CD14-positive monocyte (primary cell): ENCODE measurements at regions not wholly inside any gene's neighbourhood (a gene's known extent, or its start where the extent isn't known, plus 50 kb on each side); places are given as distances from the start of the nearest gene placed in this dataset.

Experiments used
- DNase-seq, 3 donors: peaks; one replicate each; pipeline ENCODE4 v3.0.0-alpha.2; 2011 to 2022
- H2AFZ ChIP-seq: 2 replicates; pipeline ENCODE4 v1.6.0; 2012; ENCODE audit warnings: mild to moderate bottlenecking, low read depth, low read length, inconsistent platforms; ENCODE audit not compliant: insufficient read depth, poor library complexity, severe bottlenecking
- H3K27ac ChIP-seq, 2 donors: 1 replicate in 1 of 2; 2 replicates in 1 of 2; pipeline ENCODE4 v1.5.1; 2012 to 2013; ENCODE audit warnings: low read length in 2 of 2, control low read depth in 1 of 2, inconsistent platforms in 1 of 2, low read depth in 1 of 2, mild to moderate bottlenecking in 1 of 2
- H3K27me3 ChIP-seq, 2 donors: one replicate each; pipeline versions ENCODE4 v1.6.0 to v1.6.1; 2011 to 2013; ENCODE audit warnings: low read length in 2 of 2; ENCODE audit not compliant: control insufficient read depth in 2 of 2, insufficient read depth in 2 of 2
- H3K36me3 ChIP-seq, 2 donors: replicated peaks in 1 of 2; 1 replicate in 1 of 2; 2 replicates in 1 of 2; pipeline versions ENCODE4 v1.5.1 to v1.6.1; 2012 to 2013; ENCODE audit warnings: low read length in 2 of 2, control low read depth in 1 of 2, inconsistent platforms in 1 of 2, mild to moderate bottlenecking in 1 of 2; ENCODE audit not compliant: insufficient read depth in 2 of 2, control insufficient read depth in 1 of 2
- H3K4me1 ChIP-seq, 2 donors: 1 replicate in 1 of 2; 2 replicates in 1 of 2; pipeline versions ENCODE4 v1.5.1 to v1.6.1; 2012 to 2013; ENCODE audit warnings: low read length in 2 of 2, control low read depth in 1 of 2, inconsistent platforms in 1 of 2, mild to moderate bottlenecking in 1 of 2, moderate library complexity in 1 of 2; ENCODE audit not compliant: insufficient read depth in 2 of 2, control insufficient read depth in 1 of 2
- H3K4me2 ChIP-seq: replicated peaks from 2 replicates; pipeline ENCODE3; 2012; ENCODE audit warnings: low read length, moderate library complexity, mild to moderate bottlenecking; ENCODE audit not compliant: poor library complexity, severe bottlenecking; ENCODE audit errors: extremely low read depth
- H3K4me3 ChIP-seq, 3 experiments: fragments of 200-600 bp in 1 of 3; sonication (generic) in 1 of 3; replicated peaks in 1 of 3; 1 replicate in 2 of 3; 2 replicates in 1 of 3; pipeline ENCODE4 v1.5.1; 2011 to 2013; ENCODE audit warnings: low read length in 3 of 3, mild to moderate bottlenecking in 3 of 3, control low read depth in 2 of 3, low read depth in 2 of 3, inconsistent platforms in 1 of 3, moderate library complexity in 1 of 3
- H3K79me2 ChIP-seq: 2 replicates; pipeline ENCODE4 v1.6.0; 2012; ENCODE audit warnings: mild to moderate bottlenecking, control low read depth, inconsistent platforms, low read length, moderate library complexity; ENCODE audit not compliant: insufficient read depth
- H3K9ac ChIP-seq: 2 replicates; pipeline ENCODE4 v1.6.0; 2017; ENCODE audit warnings: low read length, mild to moderate bottlenecking; ENCODE audit not compliant: insufficient read depth, poor library complexity, severe bottlenecking
- H3K9me3 ChIP-seq, 2 donors: replicated peaks in 1 of 2; 1 replicate in 1 of 2; 2 replicates in 1 of 2; pipeline versions ENCODE4 v1.5.1 to v1.6.1; 2012 to 2013; ENCODE audit warnings: low read length in 2 of 2, control low read depth in 1 of 2; ENCODE audit not compliant: control insufficient read depth in 1 of 2, insufficient read depth in 1 of 2
- H4K20me1 ChIP-seq: 2 replicates; pipeline ENCODE4 v1.6.0; 2012; ENCODE audit warnings: mild to moderate bottlenecking, low read length, control low read depth, moderate library complexity; ENCODE audit not compliant: insufficient read depth
- H3K27ac Mint-ChIP-seq, 7 donors: one replicate each; pipeline ENCODE4 v1.8.0; 2020; ENCODE audit warnings: mild to moderate bottlenecking in 7 of 7, mixed read lengths in 7 of 7, moderate library complexity in 6 of 7, inconsistent platforms in 2 of 7
- H3K27me3 Mint-ChIP-seq, 3 donors: one replicate each; pipeline ENCODE4 v1.8.0; 2021 to 2022; ENCODE audit warnings: low read depth in 3 of 3, mild to moderate bottlenecking in 3 of 3, mixed read lengths in 3 of 3, moderate library complexity in 3 of 3, inconsistent platforms in 1 of 3
- H3K36me3 Mint-ChIP-seq, 2 donors: one replicate each; pipeline ENCODE4 v1.8.0; 2020; ENCODE audit warnings: mixed read lengths in 2 of 2, inconsistent platforms in 1 of 2, mild to moderate bottlenecking in 1 of 2
- H3K4me1 Mint-ChIP-seq: one replicate; pipeline ENCODE4 v1.8.0; 2020; ENCODE audit warnings: mild to moderate bottlenecking, mixed read lengths
- H3K4me3 Mint-ChIP-seq, 2 donors: one replicate each; pipeline ENCODE4 v1.8.0; 2020; ENCODE audit warnings: mild to moderate bottlenecking in 2 of 2, mixed read lengths in 2 of 2, moderate library complexity in 1 of 2
- H3K9me3 Mint-ChIP-seq, 7 donors: one replicate each; pipeline ENCODE4 v1.8.0; 2020 to 2022; ENCODE audit warnings: mixed read lengths in 7 of 7, mild to moderate bottlenecking in 6 of 7, moderate library complexity in 6 of 7, inconsistent platforms in 2 of 7
- WGBS: methylation state at CpG from one replicate; pipeline ENCODE4 v1.1.5; 2013; ENCODE audit warnings: missing lambda C conversion rate; ENCODE audit not compliant: insufficient coverage; 5-methylcytosine and 5-hydroxymethylcytosine counted together
- intact Hi-C, 2 donors: fragments of 100-400 bp; cut with micrococcal nuclease; formaldehyde crosslinking; loops; one replicate each; pipeline versions ENCODE4 v1.15.0 to v1.15.1; 2023
- TF ChIP-seq, protein P1 (sequence below): fragments of 200-600 bp; IDR thresholded peaks from one replicate; pipeline ENCODE4 v1.8.0; 2022; ENCODE audit warnings: antibody characterized with exemption, mild to moderate bottlenecking

DNA sequence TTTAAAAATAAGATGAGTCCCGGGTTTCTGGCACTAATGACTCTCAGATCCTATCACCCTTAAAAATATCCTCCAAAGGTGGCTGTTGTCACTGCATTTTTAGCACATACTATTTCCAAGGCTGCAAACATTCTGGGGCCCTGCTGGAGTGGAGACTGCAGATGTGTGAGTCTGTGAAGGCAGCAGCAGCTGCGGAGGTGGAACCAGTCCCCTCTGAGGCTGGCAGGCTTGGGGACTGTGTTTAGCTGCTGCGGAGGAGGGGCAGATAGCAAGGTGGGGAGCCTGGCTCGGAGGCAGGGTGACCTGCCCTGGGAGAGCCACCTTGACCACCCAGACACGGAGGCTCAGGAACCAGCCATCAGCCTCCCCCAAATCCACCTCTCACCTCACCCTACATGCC lies 77.0 kb downstream of the C5orf15 start:
- H3K27me3 Mint-ChIP-seq: peaks cover 0 to 6% (median 4%) of the 10 kb centered on the region in 3 donors

DNA sequence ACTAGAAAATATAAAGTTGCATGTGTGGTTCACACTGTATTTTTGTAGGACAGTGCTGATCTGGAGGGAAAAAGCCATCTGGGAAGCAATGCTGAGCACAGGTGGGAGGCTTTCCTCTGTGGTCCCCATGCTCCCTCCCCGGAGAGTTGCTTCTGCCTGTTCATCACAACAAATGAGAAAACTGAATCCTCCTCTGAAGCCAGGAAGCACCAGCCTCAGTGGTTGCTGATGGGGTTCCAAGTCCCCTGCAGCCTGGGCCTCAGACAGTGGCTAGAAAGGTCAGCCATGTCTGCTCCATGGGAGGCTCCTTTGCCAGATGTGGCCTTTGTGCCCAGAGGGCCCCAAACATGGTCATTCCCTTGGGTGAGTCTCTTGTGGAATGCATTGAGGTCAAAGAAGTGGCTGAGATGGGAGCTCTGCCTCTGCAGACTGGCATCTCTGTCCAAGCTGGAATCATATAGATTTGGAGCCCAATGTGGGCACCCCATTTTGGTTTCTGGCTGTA lies 77.6 kb downstream of the C5orf15 start:
- no peak overlapping the region for H2AFZ ChIP-seq
- intact Hi-C loops: no loop called here
- no peak overlapping the region for H3K27ac ChIP-seq
- Mint-ChIP-seq H3K27me3 (peaks cover 0 to 6% (median 3%) of the 10 kb centered on the region in 3 donors), H3K4me1 (no peaks in the 10 kb centered on the region), H3K9me3 (peaks cover 0 to 4% (median 0%) of the 10 kb centered on the region in 7 donors), H3K27ac (no peak overlapping the region), H3K4me3 (no peak overlapping the region), H3K36me3 (no peaks in the 10 kb centered on the region)
- H3K27me3 ChIP-seq: no peaks in the 10 kb centered on the region
- H3K4me3 ChIP-seq: no peak overlapping the region
- 88% methylated on average over 1 of the region's 1 CpG for WGBS
- H3K36me3 ChIP-seq: no peaks in the 10 kb centered on the region
- no peaks in the 10 kb centered on the region for H3K4me1 ChIP-seq
- no peaks in the 10 kb centered on the region for H3K9me3 ChIP-seq
- H3K79me2 ChIP-seq: no peaks in the 10 kb centered on the region
- H4K20me1 ChIP-seq: no peaks in the 10 kb centered on the region
- no peak overlapping the region for H3K4me2 ChIP-seq
- TF ChIP-seq, protein P1, sequence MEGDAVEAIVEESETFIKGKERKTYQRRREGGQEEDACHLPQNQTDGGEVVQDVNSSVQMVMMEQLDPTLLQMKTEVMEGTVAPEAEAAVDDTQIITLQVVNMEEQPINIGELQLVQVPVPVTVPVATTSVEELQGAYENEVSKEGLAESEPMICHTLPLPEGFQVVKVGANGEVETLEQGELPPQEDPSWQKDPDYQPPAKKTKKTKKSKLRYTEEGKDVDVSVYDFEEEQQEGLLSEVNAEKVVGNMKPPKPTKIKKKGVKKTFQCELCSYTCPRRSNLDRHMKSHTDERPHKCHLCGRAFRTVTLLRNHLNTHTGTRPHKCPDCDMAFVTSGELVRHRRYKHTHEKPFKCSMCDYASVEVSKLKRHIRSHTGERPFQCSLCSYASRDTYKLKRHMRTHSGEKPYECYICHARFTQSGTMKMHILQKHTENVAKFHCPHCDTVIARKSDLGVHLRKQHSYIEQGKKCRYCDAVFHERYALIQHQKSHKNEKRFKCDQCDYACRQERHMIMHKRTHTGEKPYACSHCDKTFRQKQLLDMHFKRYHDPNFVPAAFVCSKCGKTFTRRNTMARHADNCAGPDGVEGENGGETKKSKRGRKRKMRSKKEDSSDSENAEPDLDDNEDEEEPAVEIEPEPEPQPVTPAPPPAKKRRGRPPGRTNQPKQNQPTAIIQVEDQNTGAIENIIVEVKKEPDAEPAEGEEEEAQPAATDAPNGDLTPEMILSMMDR: no peak
- H3K9ac ChIP-seq: no peak overlapping the region
- DNase-seq: no peak

More for the DNA sequence above, 77.0 kb downstream of the C5orf15 start:
- no peak overlapping the region for H3K27ac ChIP-seq
- Mint-ChIP-seq H3K4me3 (no peak overlapping the region), H3K9me3 (peaks cover 0 to 4% (median 0%) of the 10 kb centered on the region in 7 donors), H3K36me3 (no peaks in the 10 kb centered on the region), H3K4me1 (no peaks in the 10 kb centered on the region), H3K27ac (no peak overlapping the region)
- H3K27me3 ChIP-seq: no peaks in the 10 kb centered on the region
- H3K36me3 ChIP-seq: no peaks in the 10 kb centered on the region
- H2AFZ ChIP-seq: no peak overlapping the region
- no peak overlapping the region for H3K4me3 ChIP-seq
- H3K9me3 ChIP-seq: no peaks in the 10 kb centered on the region
- TF ChIP-seq, protein P1: no peak
- no peaks in the 10 kb centered on the region for H3K79me2 ChIP-seq
- DNase-seq: no peak
- H3K4me2 ChIP-seq: no peak overlapping the region
- H4K20me1 ChIP-seq: no peaks in the 10 kb centered on the region
- no peak overlapping the region for H3K9ac ChIP-seq
- H3K4me1 ChIP-seq: no peaks in the 10 kb centered on the region
- intact Hi-C loops: no loop called here
- WGBS: 100% methylated on average over 1 of the region's 5 CpGs
